Ectodermal cell (in vitro differentiated cells): ENCODE measurements at regions not wholly inside any gene's neighbourhood (a gene's known extent, or its start where the extent isn't known, plus 50 kb on each side); places are given as distances from the start of the nearest gene placed in this dataset.

ENCODE experiments used
- H3K27ac ChIP-seq: 2 replicates; pipeline ENCODE4 v1.7.0; 2013; ENCODE audit warnings: mild to moderate bottlenecking, low read depth, low read length; ENCODE audit not compliant: insufficient read depth, poor library complexity, severe bottlenecking
- H3K27me3 ChIP-seq: 2 replicates; pipeline ENCODE4 v1.7.0; 2013; ENCODE audit warnings: mild to moderate bottlenecking, low read length; ENCODE audit not compliant: insufficient read depth, control insufficient read depth, poor library complexity, severe bottlenecking
- H3K36me3 ChIP-seq: one replicate; pipeline ENCODE4 v1.7.0; 2013; ENCODE audit warnings: low read length; ENCODE audit not compliant: control insufficient read depth, insufficient read depth
- H3K4me1 ChIP-seq: one replicate; pipeline ENCODE4 v1.7.0; 2013; ENCODE audit warnings: low read length; ENCODE audit not compliant: control insufficient read depth, insufficient read depth
- H3K4me3 ChIP-seq: 2 replicates; pipeline ENCODE4 v1.7.0; 2013; ENCODE audit warnings: low read depth, low read length, control low read depth; ENCODE audit not compliant: insufficient read depth
- H3K9me3 ChIP-seq: 2 replicates; pipeline ENCODE4 v1.7.0; 2013; ENCODE audit warnings: mild to moderate bottlenecking, low read length, moderate library complexity; ENCODE audit not compliant: control insufficient read depth
- WGBS, 2 experiments: methylation state at CpG; one replicate each; pipeline ENCODE4 v1.1.7; 2013; ENCODE audit warnings: missing lambda C conversion rate in 2 of 2; 5-methylcytosine and 5-hydroxymethylcytosine counted together

DNA sequence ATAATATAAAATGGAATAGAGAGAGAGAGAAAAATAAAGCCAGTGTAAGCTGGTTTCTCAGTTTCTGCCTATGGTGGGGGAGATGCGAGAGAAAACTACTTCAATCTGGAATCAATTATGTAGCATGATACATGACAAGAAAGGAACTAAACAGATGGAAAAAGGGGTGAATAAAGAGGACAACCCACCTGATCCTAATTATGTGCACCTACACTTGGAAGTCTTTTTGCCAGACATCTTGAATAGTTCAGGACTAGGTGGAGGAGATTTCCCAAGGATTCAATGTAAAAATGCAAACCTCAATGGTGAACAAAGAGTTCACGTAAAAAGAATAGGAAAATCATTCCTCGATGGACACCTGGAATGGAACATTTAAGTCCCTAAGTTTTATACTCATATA lies 524.4 kb upstream of the RGMA start:
- Histone ChIP-seq H3K27ac (no peak overlapping the region), H3K4me3 (no peak overlapping the region), H3K27me3 (no peaks in the 10 kb centered on the region), H3K9me3 (no peaks in the 10 kb centered on the region), H3K36me3 (no peaks in the 10 kb centered on the region), H3K4me1 (no peaks in the 10 kb centered on the region)
- WGBS, 2 experiments: 74 to 83% methylated on average over 3 of the region's 3 CpGs

DNA sequence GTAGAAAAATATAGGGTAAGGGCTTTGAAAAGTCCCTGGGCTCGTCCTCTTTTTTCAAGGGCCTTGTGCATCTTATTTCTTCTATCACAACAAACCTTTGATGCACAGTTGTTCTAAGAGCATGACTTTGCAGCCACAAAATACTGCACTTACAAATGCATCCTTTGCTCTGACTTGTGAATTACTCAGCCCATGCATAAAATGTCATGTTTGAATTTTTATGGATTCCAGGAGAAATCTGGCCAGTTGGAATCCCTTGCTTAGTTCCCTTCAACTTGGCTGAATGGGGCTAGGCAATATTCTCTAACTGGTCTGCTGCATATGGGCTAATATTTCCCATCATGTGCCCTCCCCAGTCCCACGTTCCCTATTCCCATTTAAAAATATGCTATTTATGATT lies 523.9 kb upstream of the RGMA start:
- Histone ChIP-seq H3K27me3 (no peaks in the 10 kb centered on the region), H3K27ac (no peak overlapping the region), H3K36me3 (no peaks in the 10 kb centered on the region), H3K4me1 (no peaks in the 10 kb centered on the region), H3K4me3 (no peak overlapping the region), H3K9me3 (no peaks in the 10 kb centered on the region)
- 92 to 96% methylated on average over 1 of the region's 2 CpGs for WGBS, 2 experiments

DNA sequence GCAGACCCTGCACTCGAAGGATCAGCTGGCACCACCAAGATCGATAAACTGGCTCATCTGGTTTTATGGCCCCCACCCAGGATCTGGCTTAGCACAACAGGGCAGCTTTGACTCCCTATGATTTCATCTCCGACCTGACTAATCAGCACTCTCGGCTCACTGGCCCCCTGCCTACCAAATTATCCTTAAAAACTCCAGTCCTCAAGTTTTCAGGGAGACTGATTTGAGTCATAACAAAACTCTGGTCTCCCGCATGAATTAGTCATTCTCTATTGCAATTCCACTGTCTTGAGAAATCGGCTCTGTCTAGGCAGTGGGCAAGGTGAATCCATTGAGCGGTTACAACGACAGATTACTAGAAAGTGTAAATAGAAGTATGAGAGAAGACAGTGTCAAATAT lies 521.9 kb upstream of the RGMA start:
- Histone ChIP-seq H3K27ac (no peak overlapping the region), H3K4me1 (no peaks in the 10 kb centered on the region), H3K27me3 (no peaks in the 10 kb centered on the region), H3K9me3 (no peaks in the 10 kb centered on the region), H3K36me3 (no peaks in the 10 kb centered on the region), H3K4me3 (no peak overlapping the region)
- WGBS, 2 experiments: 91 to 94% methylated on average over 8 of the region's 8 CpGs

DNA sequence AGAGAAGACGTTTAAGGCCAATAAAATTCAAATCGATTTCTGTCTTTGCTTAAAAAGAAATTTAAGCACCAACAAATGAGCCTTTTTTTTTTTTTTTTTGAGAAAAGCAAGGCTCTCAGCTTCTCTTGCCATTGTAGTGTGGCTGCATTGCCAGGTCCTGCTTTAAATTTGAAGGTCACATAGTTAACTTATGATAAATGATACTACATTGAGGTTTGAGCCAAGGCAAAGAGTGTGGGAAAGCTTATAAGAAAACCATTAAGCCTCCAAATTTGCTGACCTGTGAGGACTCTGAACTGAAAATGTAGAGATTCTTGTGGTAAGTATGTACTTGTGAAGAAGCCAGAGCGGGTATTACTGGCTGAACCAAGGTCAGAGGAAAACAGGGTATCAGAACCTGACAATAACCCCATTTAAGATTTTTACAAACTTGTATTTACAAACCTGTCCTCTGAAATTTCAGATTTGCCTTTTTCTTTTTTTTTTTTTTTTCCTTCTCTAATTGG lies 519.7 kb upstream of the RGMA start:
- Histone ChIP-seq H3K9me3 (no peaks in the 10 kb centered on the region), H3K36me3 (no peaks in the 10 kb centered on the region), H3K27me3 (no peaks in the 10 kb centered on the region), H3K27ac (no peak overlapping the region), H3K4me1 (no peaks in the 10 kb centered on the region), H3K4me3 (no peak overlapping the region)
- WGBS, 2 experiments: 91 to 97% methylated on average over 3 of the region's 3 CpGs

DNA sequence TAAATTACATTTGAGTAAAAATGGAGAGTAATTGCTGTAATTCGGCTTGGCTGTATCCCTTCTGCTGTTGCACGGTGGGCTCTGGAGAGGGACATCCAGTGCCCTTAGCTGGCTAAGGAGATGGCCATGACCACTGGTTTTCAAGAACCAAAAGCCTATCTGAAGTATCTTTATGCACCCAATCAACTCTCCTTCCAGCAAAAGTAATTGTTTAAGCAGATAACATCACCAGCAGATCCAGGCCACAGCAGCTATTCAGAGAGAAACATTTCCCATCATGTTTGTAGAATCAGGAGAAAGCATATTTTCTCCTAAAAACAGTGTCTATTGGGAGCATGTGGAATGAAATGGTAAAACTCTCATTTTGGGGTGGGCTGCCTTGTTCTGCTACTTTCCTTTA lies 514.5 kb upstream of the RGMA start:
- 93 to 94% methylated on average over 2 of the region's 2 CpGs for WGBS, 2 experiments
- H3K36me3 ChIP-seq: no peaks in the 10 kb centered on the region
- H3K27me3 ChIP-seq: no peaks in the 10 kb centered on the region
- no peaks in the 10 kb centered on the region for H3K4me1 ChIP-seq
- no peaks in the 10 kb centered on the region for H3K9me3 ChIP-seq
- H3K4me3 ChIP-seq: no peak overlapping the region
- H3K27ac ChIP-seq: no peak overlapping the region

DNA sequence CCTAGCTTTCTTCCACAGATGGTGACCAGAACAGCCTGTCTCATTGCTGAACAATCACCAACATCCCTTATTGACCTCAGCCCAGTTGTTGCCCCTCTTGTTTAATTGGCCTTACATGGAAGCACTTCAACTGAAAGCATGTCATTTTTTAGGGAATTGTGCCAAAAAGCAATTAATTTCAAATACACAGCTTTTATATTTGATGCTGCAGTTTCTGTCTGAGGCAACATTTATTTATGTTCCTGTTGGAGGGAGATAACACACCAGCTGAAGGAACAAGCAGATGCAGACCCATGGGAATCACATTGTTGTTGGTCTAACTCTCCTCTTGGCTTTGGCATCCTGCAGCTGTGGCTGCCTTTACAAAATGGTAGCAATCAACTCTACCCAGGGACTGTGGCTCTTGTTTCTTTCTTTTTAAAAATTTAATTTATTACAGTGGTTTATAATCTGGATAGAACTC lies 498.1 kb upstream of the RGMA start:
- no peak overlapping the region for H3K4me3 ChIP-seq
- H3K27ac ChIP-seq: no peak overlapping the region
- no peaks in the 10 kb centered on the region for H3K27me3 ChIP-seq
- no peaks in the 10 kb centered on the region for H3K36me3 ChIP-seq
- H3K4me1 ChIP-seq: no peaks in the 10 kb centered on the region
- H3K9me3 ChIP-seq: no peaks in the 10 kb centered on the region

DNA sequence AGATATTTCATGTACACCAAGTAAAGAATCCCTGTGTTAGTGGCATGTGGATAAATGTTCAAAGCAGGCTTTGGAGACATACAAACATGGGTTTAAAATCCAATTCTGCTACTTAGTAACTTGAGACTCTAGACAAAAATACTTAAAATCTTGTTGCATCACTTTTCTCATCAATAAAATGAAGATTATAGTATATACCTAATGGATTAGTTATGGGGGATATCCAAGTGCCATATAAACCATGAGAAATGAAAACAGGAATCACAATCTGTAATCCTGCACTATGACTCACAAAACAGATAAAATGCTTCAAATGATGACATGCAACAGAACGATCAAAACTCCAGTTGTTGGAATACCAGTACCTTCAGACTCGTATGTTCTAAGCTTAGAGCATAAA lies 496.0 kb upstream of the RGMA start:
- WGBS, 2 experiments: 94 to 96% methylated on average over 2 of the region's 2 CpGs
- Histone ChIP-seq H3K36me3 (no peaks in the 10 kb centered on the region), H3K9me3 (no peaks in the 10 kb centered on the region), H3K4me3 (no peak overlapping the region), H3K27ac (no peak overlapping the region), H3K4me1 (no peaks in the 10 kb centered on the region), H3K27me3 (no peaks in the 10 kb centered on the region)

DNA sequence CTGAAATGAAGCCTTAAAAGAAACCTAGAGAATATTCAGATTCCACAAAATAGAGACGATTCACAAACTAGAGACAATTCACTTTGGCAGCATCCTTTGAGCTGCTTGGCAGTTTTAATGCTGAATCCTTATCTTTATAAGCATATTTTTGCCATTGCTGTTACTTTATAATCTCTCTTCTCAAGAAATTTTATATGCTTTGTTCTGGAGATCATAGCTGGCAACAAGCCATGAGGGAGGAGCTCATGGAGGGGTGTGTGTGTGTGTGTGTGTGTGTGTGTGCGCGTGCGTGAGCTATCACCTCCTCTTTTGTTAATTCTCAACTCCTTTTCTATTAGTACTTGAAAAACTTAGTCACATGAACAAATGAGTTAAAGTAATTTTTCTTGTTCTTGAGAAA lies 495.0 kb upstream of the RGMA start:
- no peaks in the 10 kb centered on the region for H3K27me3 ChIP-seq
- H3K36me3 ChIP-seq: no peaks in the 10 kb centered on the region
- 100% methylated on average over 1 of the region's 4 CpGs for WGBS, 2 experiments
- no peak overlapping the region for H3K27ac ChIP-seq
- H3K9me3 ChIP-seq: no peaks in the 10 kb centered on the region
- no peak overlapping the region for H3K4me3 ChIP-seq
- H3K4me1 ChIP-seq: no peaks in the 10 kb centered on the region

DNA sequence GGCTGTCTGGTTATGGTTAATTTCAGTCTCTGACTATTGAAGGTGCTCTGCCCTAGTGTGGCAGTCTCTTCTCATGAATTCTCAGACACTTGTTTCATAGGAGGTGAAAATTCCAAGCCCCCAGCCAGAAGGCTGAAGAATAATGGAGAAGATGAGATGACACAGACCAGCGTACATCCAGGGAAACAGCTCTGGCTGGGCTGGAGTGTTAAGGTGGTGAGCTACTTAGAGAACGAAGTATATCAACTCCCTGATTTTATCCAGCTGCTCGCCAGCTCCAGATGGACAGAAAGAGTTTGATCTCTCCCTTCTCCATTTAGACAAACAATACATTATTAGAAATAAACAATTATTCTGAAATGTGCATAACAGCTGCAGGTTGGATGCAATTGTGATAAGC lies 494.5 kb upstream of the RGMA start:
- H3K27me3 ChIP-seq: no peaks in the 10 kb centered on the region
- H3K4me3 ChIP-seq: no peak overlapping the region
- 93 to 98% methylated on average over 2 to 3 of the region's 3 CpGs for WGBS, 2 experiments
- H3K27ac ChIP-seq: no peak overlapping the region
- no peaks in the 10 kb centered on the region for H3K36me3 ChIP-seq
- no peaks in the 10 kb centered on the region for H3K9me3 ChIP-seq
- no peaks in the 10 kb centered on the region for H3K4me1 ChIP-seq

DNA sequence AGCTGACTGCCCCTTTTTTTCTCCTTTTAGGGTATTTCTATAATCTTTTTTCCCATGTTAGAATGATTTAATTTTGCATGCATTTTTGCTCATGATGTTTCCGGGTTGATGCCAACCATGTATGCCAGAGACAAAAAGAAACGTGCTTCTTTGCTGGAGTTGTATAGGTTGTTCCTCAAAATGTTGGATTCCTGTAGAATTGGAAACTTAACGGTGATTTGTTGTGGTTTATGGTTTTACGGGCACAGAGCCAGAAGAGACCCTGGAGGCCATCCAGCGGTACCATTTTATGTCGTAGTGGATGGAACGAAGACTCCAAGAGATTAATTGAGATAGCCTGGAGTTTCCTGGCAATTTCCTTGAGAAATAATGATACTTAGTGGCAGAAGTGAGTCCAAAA lies 481.5 kb upstream of the RGMA start:
- Histone ChIP-seq H3K4me1 (no peaks in the 10 kb centered on the region), H3K4me3 (no peak overlapping the region), H3K27me3 (no peaks in the 10 kb centered on the region), H3K27ac (no peak overlapping the region), H3K9me3 (no peaks in the 10 kb centered on the region), H3K36me3 (no peaks in the 10 kb centered on the region)
- WGBS, 2 experiments: 91 to 94% methylated on average over 7 of the region's 7 CpGs

DNA sequence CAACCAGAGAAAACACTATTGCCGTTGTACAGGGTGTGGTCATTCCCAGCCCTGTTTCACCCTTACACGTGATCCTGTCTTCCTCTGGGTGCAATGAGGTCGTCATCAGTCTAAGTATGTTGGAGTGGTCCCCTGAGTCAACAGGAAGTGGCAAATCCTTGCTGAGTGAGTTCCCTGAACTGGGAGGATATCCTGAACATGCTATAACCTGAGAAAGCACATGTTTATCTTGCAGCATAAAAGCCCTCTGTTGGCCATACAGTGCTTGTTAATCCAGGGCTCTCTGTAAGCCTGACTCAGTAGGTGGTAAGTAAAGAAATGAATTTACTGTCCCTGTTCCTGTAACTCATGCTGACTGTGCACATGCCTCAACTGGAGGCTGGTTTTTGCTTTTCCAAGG lies 477.8 kb upstream of the RGMA start:
- WGBS, 2 experiments: 91 to 94% methylated on average over 3 of the region's 3 CpGs
- no peak overlapping the region for H3K4me3 ChIP-seq
- no peaks in the 10 kb centered on the region for H3K4me1 ChIP-seq
- H3K36me3 ChIP-seq: no peaks in the 10 kb centered on the region
- H3K27ac ChIP-seq: no peak overlapping the region
- H3K27me3 ChIP-seq: no peaks in the 10 kb centered on the region
- no peaks in the 10 kb centered on the region for H3K9me3 ChIP-seq
